Endothelial cell (in vitro differentiated cells): ENCODE measurements at regions not wholly inside any gene's neighbourhood (a gene's known extent, or its start where the extent isn't known, plus 50 kb on each side); places are given as distances from the start of the nearest gene placed in this dataset.

ENCODE experiments used
- DNase-seq: peaks from one replicate; pipeline ENCODE4 v3.0.0; 2021; ENCODE audit warnings: low spot score
- H3K27ac Mint-ChIP-seq: one replicate; pipeline ENCODE4 v1.8.0; 2021; ENCODE audit warnings: mixed read lengths, inconsistent platforms; ENCODE audit not compliant: unreplicated experiment
- H3K27me3 Mint-ChIP-seq: one replicate; pipeline ENCODE4 v1.8.0; 2021; ENCODE audit warnings: mild to moderate bottlenecking, moderate library complexity, mixed read lengths, inconsistent platforms; ENCODE audit not compliant: unreplicated experiment
- H3K36me3 Mint-ChIP-seq: one replicate; pipeline ENCODE4 v1.8.0; 2021; ENCODE audit warnings: mild to moderate bottlenecking, low read depth, mixed read lengths, inconsistent platforms; ENCODE audit not compliant: unreplicated experiment
- H3K4me1 Mint-ChIP-seq: one replicate; pipeline ENCODE4 v1.8.0; 2021; ENCODE audit warnings: mild to moderate bottlenecking, mixed read lengths, inconsistent platforms; ENCODE audit not compliant: unreplicated experiment
- H3K4me3 Mint-ChIP-seq: one replicate; pipeline ENCODE4 v1.8.0; 2021; ENCODE audit warnings: mild to moderate bottlenecking, mixed read lengths, inconsistent platforms; ENCODE audit not compliant: unreplicated experiment
- H3K9me3 Mint-ChIP-seq: one replicate; pipeline ENCODE4 v1.8.0; 2021; ENCODE audit warnings: mixed read lengths, inconsistent platforms; ENCODE audit not compliant: unreplicated experiment
- TF ChIP-seq, protein P1 (sequence below): fragments of 200-600 bp; sonication (generic); IDR thresholded peaks from one replicate; pipeline ENCODE4 v1.5.0; 2021; ENCODE audit warnings: antibody characterized with exemption; ENCODE audit not compliant: unreplicated experiment

DNA sequence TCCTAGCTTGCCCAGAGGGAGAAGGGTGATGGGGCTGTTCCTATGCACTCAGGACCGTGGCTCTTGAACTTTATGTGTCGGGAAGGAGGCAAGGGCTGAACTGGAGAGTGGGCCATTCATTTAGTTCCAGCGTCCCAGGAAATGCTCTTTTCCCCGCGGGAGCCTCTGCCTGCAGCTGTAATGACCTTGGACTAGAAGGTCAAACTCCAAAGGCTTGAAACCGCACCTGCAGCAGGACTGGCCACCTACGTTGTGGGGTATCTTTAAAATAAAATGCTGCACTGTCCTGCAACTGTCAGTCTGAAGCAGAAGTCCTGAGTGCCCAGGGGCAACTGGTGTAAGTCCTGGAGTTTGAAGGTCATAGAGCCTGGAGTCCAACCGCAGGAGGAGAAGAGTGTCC is 61.5 kb upstream of the LSM6 start:
- Mint-ChIP-seq H3K4me3 (no peak overlapping the region), H3K36me3 (no peaks in the 10 kb centered on the region), H3K27me3 (peaks cover 3% of the 10 kb centered on the region), H3K9me3 (no peaks in the 10 kb centered on the region), H3K4me1 (peaks cover 3% of the 10 kb centered on the region), H3K27ac (no peak overlapping the region)
- DNase-seq: no peak
- TF ChIP-seq, protein P1, sequence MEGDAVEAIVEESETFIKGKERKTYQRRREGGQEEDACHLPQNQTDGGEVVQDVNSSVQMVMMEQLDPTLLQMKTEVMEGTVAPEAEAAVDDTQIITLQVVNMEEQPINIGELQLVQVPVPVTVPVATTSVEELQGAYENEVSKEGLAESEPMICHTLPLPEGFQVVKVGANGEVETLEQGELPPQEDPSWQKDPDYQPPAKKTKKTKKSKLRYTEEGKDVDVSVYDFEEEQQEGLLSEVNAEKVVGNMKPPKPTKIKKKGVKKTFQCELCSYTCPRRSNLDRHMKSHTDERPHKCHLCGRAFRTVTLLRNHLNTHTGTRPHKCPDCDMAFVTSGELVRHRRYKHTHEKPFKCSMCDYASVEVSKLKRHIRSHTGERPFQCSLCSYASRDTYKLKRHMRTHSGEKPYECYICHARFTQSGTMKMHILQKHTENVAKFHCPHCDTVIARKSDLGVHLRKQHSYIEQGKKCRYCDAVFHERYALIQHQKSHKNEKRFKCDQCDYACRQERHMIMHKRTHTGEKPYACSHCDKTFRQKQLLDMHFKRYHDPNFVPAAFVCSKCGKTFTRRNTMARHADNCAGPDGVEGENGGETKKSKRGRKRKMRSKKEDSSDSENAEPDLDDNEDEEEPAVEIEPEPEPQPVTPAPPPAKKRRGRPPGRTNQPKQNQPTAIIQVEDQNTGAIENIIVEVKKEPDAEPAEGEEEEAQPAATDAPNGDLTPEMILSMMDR: no peak

DNA sequence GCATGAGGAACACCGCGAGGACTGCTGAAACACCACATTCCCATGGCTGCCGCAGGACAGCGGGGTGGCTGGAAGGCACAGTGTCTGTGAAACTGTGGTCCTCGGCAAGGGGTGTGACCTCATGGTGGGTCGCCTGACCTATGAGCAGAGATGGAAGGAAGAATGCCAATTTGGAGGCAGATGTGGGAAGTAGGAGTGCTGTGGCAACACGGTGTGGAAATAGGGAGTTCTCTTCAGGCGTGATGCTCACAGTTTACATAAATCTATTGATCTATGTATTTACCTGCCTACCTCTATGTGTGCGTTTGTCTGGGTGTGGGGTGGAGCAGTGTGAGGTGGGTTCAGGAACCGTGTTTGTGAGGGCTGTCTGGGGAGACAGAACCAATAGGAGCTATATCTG is 62.3 kb upstream of the LSM6 start:
- Mint-ChIP-seq H3K4me3 (no peak overlapping the region), H3K27me3 (peaks cover 3% of the 10 kb centered on the region), H3K4me1 (peaks cover 3% of the 10 kb centered on the region), H3K27ac (no peak overlapping the region), H3K36me3 (no peaks in the 10 kb centered on the region), H3K9me3 (no peaks in the 10 kb centered on the region)
- DNase-seq: no peak
- TF ChIP-seq, protein P1: no peak

DNA sequence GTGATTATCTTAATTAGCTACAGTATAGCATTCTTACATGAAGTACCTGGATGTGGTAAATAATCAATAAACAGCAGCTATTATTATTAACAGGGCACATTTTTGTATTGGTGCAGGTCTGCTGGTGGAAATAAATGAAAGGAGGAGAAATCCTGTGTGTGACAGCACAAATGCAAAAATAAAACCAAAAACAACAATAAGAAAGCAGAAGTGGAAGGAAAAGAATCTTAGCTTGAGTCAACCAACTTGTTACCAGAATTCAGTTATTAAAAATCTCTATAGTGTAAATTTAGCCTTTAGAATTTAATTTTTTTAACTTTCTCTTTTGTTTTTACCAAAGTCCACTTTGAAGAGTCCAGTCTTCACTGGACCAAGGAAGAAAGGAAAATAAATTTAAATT is 63.1 kb upstream of the LSM6 start:
- Mint-ChIP-seq H3K9me3 (no peaks in the 10 kb centered on the region), H3K27ac (no peak overlapping the region), H3K27me3 (peaks cover 3% of the 10 kb centered on the region), H3K4me1 (peaks cover 3% of the 10 kb centered on the region), H3K36me3 (no peaks in the 10 kb centered on the region), H3K4me3 (no peak overlapping the region)
- no peak for DNase-seq
- TF ChIP-seq, protein P1: no peak

DNA sequence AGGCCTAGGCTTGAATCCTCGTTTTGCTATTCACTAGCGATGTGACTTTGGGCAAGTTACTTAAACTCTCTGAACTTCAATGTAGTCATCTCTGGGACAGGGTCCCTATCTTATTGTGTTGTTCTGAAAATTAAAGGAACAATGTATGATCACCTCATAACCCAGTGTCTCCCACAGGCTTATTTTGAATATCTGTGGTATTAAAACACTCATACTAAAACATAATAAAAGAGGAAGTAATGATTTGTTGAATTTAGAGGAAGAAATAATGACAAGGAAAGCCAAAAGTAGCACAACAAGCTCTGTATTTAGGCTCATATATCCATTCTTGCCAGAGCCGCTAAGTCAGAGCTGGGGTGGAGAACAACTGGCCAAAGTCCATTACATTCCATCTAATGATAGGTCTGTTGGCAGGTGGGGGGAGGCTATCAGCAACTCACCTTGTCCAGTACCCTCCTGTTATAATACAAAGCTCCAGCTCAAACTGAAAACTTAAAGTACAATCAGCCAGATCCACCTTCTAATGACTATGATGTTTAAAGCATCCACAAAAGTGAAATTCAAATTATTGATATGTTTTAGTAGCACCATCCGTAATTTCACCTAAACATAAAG is 64.5 kb upstream of the LSM6 start:
- Mint-ChIP-seq H3K4me3 (no peak overlapping the region), H3K27ac (no peak overlapping the region), H3K36me3 (no peaks in the 10 kb centered on the region), H3K27me3 (peaks cover under 1% of the 10 kb centered on the region), H3K4me1 (peaks cover 3% of the 10 kb centered on the region), H3K9me3 (no peaks in the 10 kb centered on the region)
- TF ChIP-seq, protein P1: no peak
- DNase-seq: no peak

DNA sequence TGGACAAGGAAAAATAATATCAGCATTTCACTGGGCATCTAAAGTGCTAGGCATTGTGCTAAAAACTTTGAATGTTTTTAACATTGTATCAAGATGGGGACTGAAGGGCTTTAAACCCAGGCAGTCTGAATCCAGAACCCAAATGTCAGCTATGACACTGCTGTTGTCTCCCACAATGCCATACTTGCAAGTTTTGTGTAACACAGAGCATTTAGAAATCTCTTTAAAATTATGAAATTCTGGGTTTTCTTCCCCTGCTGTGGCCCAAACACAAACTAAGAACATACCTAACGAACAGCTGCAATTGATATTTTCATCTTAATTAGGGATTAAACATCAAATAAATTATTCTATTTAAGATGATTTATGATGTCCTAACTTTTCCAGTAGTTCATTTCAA is 66.8 kb upstream of the LSM6 start:
- H3K27ac Mint-ChIP-seq: no peak overlapping the region
- no peak for DNase-seq
- H3K36me3 Mint-ChIP-seq: no peaks in the 10 kb centered on the region
- no peaks in the 10 kb centered on the region for H3K27me3 Mint-ChIP-seq
- TF ChIP-seq, protein P1: no peak
- no peaks in the 10 kb centered on the region for H3K4me1 Mint-ChIP-seq
- H3K4me3 Mint-ChIP-seq: no peak overlapping the region
- H3K9me3 Mint-ChIP-seq: no peaks in the 10 kb centered on the region
